GM19452 (cell line): ENCODE measurements at regions not wholly inside any gene's neighbourhood (a gene's known extent, or its start where the extent isn't known, plus 50 kb on each side); places are given as distances from the start of the nearest gene placed in this dataset.
A peak's percentile ranks its signal among the peaks of the same experiment; 100 is the strongest.
"Not testable (repeated sequence)": the region's sequence is repeated elsewhere in the genome, so short reads cannot be mapped to it uniquely, and the experiment has no call there.

Experiments used
- ATAC-seq: cut with Tn5 transposase; IDR thresholded peaks from one replicate; pipeline ENCODE4 v1.9.1; 2021; ENCODE audit not compliant: unreplicated experiment

DNA sequence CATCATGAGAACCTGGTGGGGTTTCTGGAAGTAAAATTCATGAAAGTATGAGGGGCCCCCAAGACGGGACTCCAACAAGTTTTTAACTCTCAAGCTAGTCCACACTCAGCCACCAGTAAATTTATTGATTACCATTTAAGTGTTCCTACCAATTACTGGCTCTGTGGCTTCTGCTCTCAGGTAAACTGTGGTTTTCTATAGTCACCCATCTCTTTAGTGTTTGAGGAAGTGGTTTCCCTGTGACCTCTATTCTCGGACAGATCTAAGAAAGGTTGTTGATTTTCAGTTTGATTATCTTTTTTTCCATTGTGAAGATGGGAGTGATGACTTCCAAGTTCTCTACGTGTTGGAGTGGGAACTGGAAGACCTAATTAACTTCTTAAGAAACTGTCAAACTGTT, 869.6 kb downstream of the CDY1 start:
- ATAC-seq = peak; percentile 94

GRCh38 chrY:26521436-26521835, 899.5 kb downstream of the CDY1 start:
- not testable (repeated sequence) for ATAC-seq

DNA sequence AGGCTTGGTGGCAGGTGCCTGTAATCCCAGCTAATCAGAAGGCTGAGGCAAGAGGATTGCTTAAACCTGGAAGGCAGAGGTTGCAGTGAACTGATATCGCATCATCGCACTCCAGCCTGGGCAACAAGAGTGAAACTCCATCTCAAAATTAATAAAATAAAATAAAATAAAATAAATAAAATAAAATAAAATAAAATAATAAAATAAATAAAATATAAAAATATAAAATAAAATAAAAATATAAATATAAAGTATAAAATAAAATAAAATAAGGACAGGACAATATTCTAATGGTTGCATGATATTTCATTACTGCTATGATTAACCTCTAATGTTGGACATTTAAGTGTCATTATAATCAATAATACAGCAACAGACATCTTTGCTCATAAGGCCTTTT, 933.1 kb downstream of the CDY1 start:
- ATAC-seq = no peak

DNA sequence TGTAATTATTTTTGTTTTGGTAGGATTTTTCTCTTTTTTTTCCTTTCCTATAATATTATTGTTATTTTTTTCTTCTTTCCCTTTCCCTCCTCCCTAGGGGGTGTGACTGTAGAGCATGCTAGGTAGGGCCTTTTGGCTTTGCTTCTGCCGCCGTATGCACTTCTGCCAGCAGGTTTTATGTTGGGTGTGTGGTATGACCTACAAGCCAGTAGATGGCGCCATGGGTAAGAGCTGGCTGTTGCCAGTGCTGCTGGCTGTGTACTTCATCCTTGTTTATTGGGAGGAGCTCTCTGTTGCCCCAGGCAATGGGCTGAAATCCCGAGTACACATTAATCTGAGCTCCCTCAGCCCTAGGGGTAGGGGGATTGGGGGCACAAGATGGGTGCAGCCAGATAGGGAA, 941.1 kb downstream of the CDY1 start:
- not testable (repeated sequence) for ATAC-seq
